ENCODE measurements at regions not wholly inside any gene's neighbourhood (a gene's known extent, or its start where the extent isn't known, plus 50 kb on each side); places are given as distances from the start of the nearest gene placed in this dataset.

DNA sequence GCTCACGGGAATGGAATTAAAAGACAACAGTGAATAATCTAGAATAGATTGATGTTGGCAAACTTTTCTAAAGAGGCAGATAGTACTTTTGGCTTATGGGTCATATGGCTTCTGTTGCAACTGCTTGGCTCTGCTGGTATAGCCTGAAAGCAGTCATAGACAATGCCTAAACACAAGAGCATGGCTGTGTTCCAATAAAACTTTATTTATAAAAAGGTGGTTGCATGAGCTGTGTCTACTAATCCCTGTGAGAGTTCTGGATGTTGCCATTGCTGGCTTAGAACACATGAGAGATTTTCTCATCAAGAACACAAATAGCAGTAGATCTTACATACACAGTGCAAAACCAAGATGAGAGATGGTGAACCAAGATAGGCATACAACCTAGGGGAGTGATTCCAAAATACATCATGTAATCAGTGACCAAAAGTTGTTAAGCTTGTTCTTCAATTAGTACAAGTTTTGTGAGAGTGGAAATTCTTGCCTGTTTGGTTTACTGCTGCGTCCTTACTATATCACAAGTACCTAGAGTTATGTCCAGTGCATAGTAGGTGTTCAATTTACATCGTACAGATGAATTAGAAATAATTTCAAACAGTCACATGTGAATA is 380.0 kb downstream of the METTL4 start:
- TF ChIP-seq, protein P1, sequence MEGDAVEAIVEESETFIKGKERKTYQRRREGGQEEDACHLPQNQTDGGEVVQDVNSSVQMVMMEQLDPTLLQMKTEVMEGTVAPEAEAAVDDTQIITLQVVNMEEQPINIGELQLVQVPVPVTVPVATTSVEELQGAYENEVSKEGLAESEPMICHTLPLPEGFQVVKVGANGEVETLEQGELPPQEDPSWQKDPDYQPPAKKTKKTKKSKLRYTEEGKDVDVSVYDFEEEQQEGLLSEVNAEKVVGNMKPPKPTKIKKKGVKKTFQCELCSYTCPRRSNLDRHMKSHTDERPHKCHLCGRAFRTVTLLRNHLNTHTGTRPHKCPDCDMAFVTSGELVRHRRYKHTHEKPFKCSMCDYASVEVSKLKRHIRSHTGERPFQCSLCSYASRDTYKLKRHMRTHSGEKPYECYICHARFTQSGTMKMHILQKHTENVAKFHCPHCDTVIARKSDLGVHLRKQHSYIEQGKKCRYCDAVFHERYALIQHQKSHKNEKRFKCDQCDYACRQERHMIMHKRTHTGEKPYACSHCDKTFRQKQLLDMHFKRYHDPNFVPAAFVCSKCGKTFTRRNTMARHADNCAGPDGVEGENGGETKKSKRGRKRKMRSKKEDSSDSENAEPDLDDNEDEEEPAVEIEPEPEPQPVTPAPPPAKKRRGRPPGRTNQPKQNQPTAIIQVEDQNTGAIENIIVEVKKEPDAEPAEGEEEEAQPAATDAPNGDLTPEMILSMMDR (IDR thresholded peaks at IDR 0.05; ENCODE audit: borderline replicate concordance, extremely low read depth, low read length, poor library complexity, severe bottlenecking) = no peak
- TF ChIP-seq EZH2 (IDR thresholded peaks at IDR 0.05; ENCODE audit: borderline replicate concordance, low read depth, low read length, severe bottlenecking) = no peak
- Histone ChIP-seq H3K27ac (ENCODE audit: low read length) (no peak overlapping the region), H3K79me2 (ENCODE audit: insufficient read depth, low read length) (no peaks in the 10 kb centered on the region), H4K20me1 (ENCODE audit: insufficient read depth, low read length) (no peaks in the 10 kb centered on the region), H3K9ac (ENCODE audit: low read depth, low read length) (no peak overlapping the region), H3K4me3 (ENCODE audit: low read depth in 1 of 2, low read length in 2 of 2) (no peak overlapping the region), H3K27me3 (ENCODE audit: insufficient read depth, low read length, poor library complexity) (peaks cover 3% of the 10 kb centered on the region), H3K36me3 (ENCODE audit: insufficient read depth, low read length) (no peaks in the 10 kb centered on the region), H2AFZ (ENCODE audit: low read depth, low read length) (no peak overlapping the region), H3K9me3 (ENCODE audit: insufficient read depth, low read length, severe bottlenecking) (no peaks in the 10 kb centered on the region), H3K4me1 (ENCODE audit: insufficient read depth, low read length) (no peaks in the 10 kb centered on the region), H3K4me2 (ENCODE audit: insufficient read depth, low read length) (no peak overlapping the region)
- DNase-seq (no peak), ATAC-seq (ENCODE audit: insufficient read depth, low read depth) (no peak)

DNA sequence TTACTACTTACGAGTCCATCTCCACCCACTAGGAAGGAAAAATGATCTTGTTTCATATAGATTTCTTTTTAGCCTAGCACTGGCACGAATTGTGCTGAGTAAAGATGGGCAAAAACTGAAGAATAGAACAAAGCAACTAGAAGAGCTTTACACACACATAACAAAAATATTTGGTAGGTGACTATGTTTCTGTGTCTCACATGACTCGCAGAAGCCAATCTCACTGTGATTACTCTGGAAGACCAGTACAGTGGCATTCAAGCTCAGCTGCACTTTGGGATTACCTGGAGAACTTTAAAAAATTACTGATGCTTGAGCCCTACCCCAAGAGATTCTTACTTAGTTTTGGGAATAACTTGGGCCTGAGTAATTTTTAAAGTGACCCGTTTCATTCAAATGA is 378.7 kb downstream of the METTL4 start:
- Histone ChIP-seq H3K4me2 (ENCODE audit: insufficient read depth, low read length) (no peak overlapping the region), H3K79me2 (ENCODE audit: insufficient read depth, low read length) (no peaks in the 10 kb centered on the region), H3K9ac (ENCODE audit: low read depth, low read length) (no peak overlapping the region), H3K9me3 (ENCODE audit: insufficient read depth, low read length, severe bottlenecking) (no peaks in the 10 kb centered on the region), H3K27me3 (ENCODE audit: insufficient read depth, low read length, poor library complexity) (no peaks in the 10 kb centered on the region), H3K36me3 (ENCODE audit: insufficient read depth, low read length) (no peaks in the 10 kb centered on the region), H4K20me1 (ENCODE audit: insufficient read depth, low read length) (no peaks in the 10 kb centered on the region), H2AFZ (ENCODE audit: low read depth, low read length) (no peak overlapping the region), H3K4me1 (ENCODE audit: insufficient read depth, low read length) (no peaks in the 10 kb centered on the region), H3K27ac (ENCODE audit: low read length) (no peak overlapping the region), H3K4me3 (ENCODE audit: low read depth in 1 of 2, low read length in 2 of 2) (no peak overlapping the region)
- DNase-seq (no peak), ATAC-seq (ENCODE audit: insufficient read depth, low read depth) (no peak)
- no peak for TF ChIP-seq EZH2 (IDR thresholded peaks at IDR 0.05; ENCODE audit: borderline replicate concordance, low read depth, low read length, severe bottlenecking)
- TF ChIP-seq, protein P1 (IDR thresholded peaks at IDR 0.05; ENCODE audit: borderline replicate concordance, extremely low read depth, low read length, poor library complexity, severe bottlenecking) = no peak

DNA sequence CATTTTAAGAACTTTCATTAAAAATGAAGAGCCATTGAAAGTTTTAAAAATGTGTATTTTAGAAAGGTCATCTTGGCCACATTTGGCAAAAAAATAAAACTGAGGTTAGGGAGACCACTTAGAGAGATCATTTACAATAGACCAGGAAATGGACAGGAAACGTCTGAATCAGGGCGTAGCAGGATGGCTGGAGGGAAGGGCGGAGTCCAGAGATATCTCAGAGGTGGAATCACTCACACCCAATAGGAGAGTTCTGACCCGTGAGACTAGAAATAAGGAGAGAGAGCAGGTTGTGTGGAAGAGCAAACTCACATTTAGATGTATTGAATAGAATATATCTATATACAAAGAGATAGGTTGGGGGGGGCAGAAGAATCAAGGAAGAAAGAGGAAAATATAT is 373.4 kb downstream of the METTL4 start:
- no peak overlapping the region for H2AFZ ChIP-seq (ENCODE audit: low read depth, low read length)
- no peaks in the 10 kb centered on the region for H3K27me3 ChIP-seq (ENCODE audit: insufficient read depth, low read length, poor library complexity)
- H3K36me3 ChIP-seq (ENCODE audit: insufficient read depth, low read length) = no peaks in the 10 kb centered on the region
- no peak for TF ChIP-seq EZH2 (IDR thresholded peaks at IDR 0.05; ENCODE audit: borderline replicate concordance, low read depth, low read length, severe bottlenecking)
- TF ChIP-seq, protein P1 (IDR thresholded peaks at IDR 0.05; ENCODE audit: borderline replicate concordance, extremely low read depth, low read length, poor library complexity, severe bottlenecking) = no peak
- H3K4me3 ChIP-seq (ENCODE audit: low read depth in 1 of 2, low read length in 2 of 2) = no peak overlapping the region
- ATAC-seq (ENCODE audit: insufficient read depth, low read depth) (no peak), DNase-seq (no peak)
- H3K4me1 ChIP-seq (ENCODE audit: insufficient read depth, low read length) = no peaks in the 10 kb centered on the region
- no peak overlapping the region for H3K9ac ChIP-seq (ENCODE audit: low read depth, low read length)
- no peaks in the 10 kb centered on the region for H3K9me3 ChIP-seq (ENCODE audit: insufficient read depth, low read length, severe bottlenecking)
- no peaks in the 10 kb centered on the region for H3K79me2 ChIP-seq (ENCODE audit: insufficient read depth, low read length)
- no peak overlapping the region for H3K4me2 ChIP-seq (ENCODE audit: insufficient read depth, low read length)
- no peak overlapping the region for H3K27ac ChIP-seq (ENCODE audit: low read length)
- H4K20me1 ChIP-seq (ENCODE audit: insufficient read depth, low read length) = no peaks in the 10 kb centered on the region

Measured in DND-41 (cell line).